ENCODE measurements at regions not wholly inside any gene's neighbourhood (a gene's known extent, or its start where the extent isn't known, plus 50 kb on each side); places are given as distances from the start of the nearest gene placed in this dataset.

- no peak for DNase-seq
- H2BK12ac ChIP-seq (ENCODE audit: low read length), result no peak overlapping the region
- H3K18ac ChIP-seq (ENCODE audit: low read length), result no peak overlapping the region
Measured at GRCh38 chr10:44465401-44466115, 80.7 kb upstream of the CXCL12 start.

GRCh38 chr10:44466236-44466635, 81.3 kb upstream of the CXCL12 start:
- no peak overlapping the region for H3K14ac ChIP-seq (ENCODE audit: low read length)
- no peaks in the 10 kb centered on the region for H3K9me3 ChIP-seq (ENCODE audit: insufficient read depth, low read depth, low read length)
- no peak for DNase-seq
- no peaks in the 10 kb centered on the region for H3K79me1 ChIP-seq (ENCODE audit: low read length)
- H2AFZ ChIP-seq (ENCODE audit: insufficient read depth, low read length, poor library complexity), result no peak overlapping the region
- no CpG with 5 or more reads among the region's 2 CpGs for WGBS (ENCODE audit: extremely low coverage, insufficient coverage, insufficient read length)
- H4K12ac ChIP-seq (ENCODE audit: low read depth, low read length), result no peak overlapping the region
- H3K36me3 ChIP-seq (ENCODE audit: control insufficient read depth in 1 of 2, insufficient read depth in 2 of 2, low read length in 2 of 2), result no peaks in the 10 kb centered on the region
- no peak overlapping the region for H4K8ac ChIP-seq (ENCODE audit: low read depth, low read length)
- no peak overlapping the region for H3K23ac ChIP-seq (ENCODE audit: low read length)
- no peak overlapping the region for H2AK5ac ChIP-seq (ENCODE audit: low read length)
- H2BK5ac ChIP-seq (ENCODE audit: low read depth, low read length, poor library complexity), result no peak overlapping the region
- H3K4me3 ChIP-seq (ENCODE audit: low read depth, low read length), result no peak overlapping the region
- no peak overlapping the region for H3K9ac ChIP-seq (ENCODE audit: low read length)
- H3K27me3 ChIP-seq (ENCODE audit: insufficient read depth, low read length), result no peaks in the 10 kb centered on the region
- no peak overlapping the region for H2BK12ac ChIP-seq (ENCODE audit: low read length)
- H2BK120ac ChIP-seq (ENCODE audit: insufficient read depth, low read length, poor library complexity), result no peak overlapping the region
- H3K27ac ChIP-seq (ENCODE audit: low read depth, low read length), result no peak overlapping the region
- no peak overlapping the region for H3K4me2 ChIP-seq (ENCODE audit: low read length)
- H3K79me2 ChIP-seq (ENCODE audit: control insufficient read depth, insufficient read depth, low read length, poor library complexity), result no peaks in the 10 kb centered on the region
- no peak overlapping the region for H3K18ac ChIP-seq (ENCODE audit: low read length)
- H3K4me1 ChIP-seq (ENCODE audit: control insufficient read depth in 1 of 2, insufficient read depth in 2 of 2, low read length in 2 of 2), result no peaks in the 10 kb centered on the region
- no peak overlapping the region for H3K4ac ChIP-seq (ENCODE audit: low read depth, low read length)
- H4K91ac ChIP-seq (ENCODE audit: low read depth, low read length), result no peak overlapping the region

More at GRCh38 chr10:44465401-44466115, 80.7 kb upstream of the CXCL12 start:
- WGBS (ENCODE audit: extremely low coverage, insufficient coverage, insufficient read length), result no CpG with 5 or more reads among the region's 11 CpGs
- Histone ChIP-seq H2AK5ac (ENCODE audit: low read length) (no peak overlapping the region), H4K8ac (ENCODE audit: low read depth, low read length) (no peak overlapping the region), H3K79me2 (ENCODE audit: control insufficient read depth, insufficient read depth, low read length, poor library complexity) (no peaks in the 10 kb centered on the region), H3K36me3 (ENCODE audit: control insufficient read depth in 1 of 2, insufficient read depth in 2 of 2, low read length in 2 of 2) (no peaks in the 10 kb centered on the region), H3K14ac (ENCODE audit: low read length) (no peak overlapping the region), H3K4me3 (ENCODE audit: low read depth, low read length) (no peak overlapping the region), H3K27me3 (ENCODE audit: insufficient read depth, low read length) (no peaks in the 10 kb centered on the region), H3K23ac (ENCODE audit: low read length) (no peak overlapping the region), H3K27ac (ENCODE audit: low read depth, low read length) (no peak overlapping the region), H3K79me1 (ENCODE audit: low read length) (no peaks in the 10 kb centered on the region), H4K12ac (ENCODE audit: low read depth, low read length) (no peak overlapping the region), H4K91ac (ENCODE audit: low read depth, low read length) (no peak overlapping the region), H3K4me2 (ENCODE audit: low read length) (no peak overlapping the region), H2BK120ac (ENCODE audit: insufficient read depth, low read length, poor library complexity) (no peak overlapping the region), H3K4me1 (ENCODE audit: control insufficient read depth in 1 of 2, insufficient read depth in 2 of 2, low read length in 2 of 2) (no peaks in the 10 kb centered on the region), H3K9ac (ENCODE audit: low read length) (no peak overlapping the region), H3K9me3 (ENCODE audit: insufficient read depth, low read depth, low read length) (no peaks in the 10 kb centered on the region), H3K4ac (ENCODE audit: low read depth, low read length) (no peak overlapping the region), H2BK5ac (ENCODE audit: low read depth, low read length, poor library complexity) (no peak overlapping the region), H2AFZ (ENCODE audit: insufficient read depth, low read length, poor library complexity) (no peak overlapping the region)

GRCh38 chr10:44467090-44467489, 82.2 kb upstream of the CXCL12 start:
- H3K14ac ChIP-seq (ENCODE audit: low read length), result no peak overlapping the region
- H2BK120ac ChIP-seq (ENCODE audit: insufficient read depth, low read length, poor library complexity), result no peak overlapping the region
- no peaks in the 10 kb centered on the region for H3K36me3 ChIP-seq (ENCODE audit: control insufficient read depth in 1 of 2, insufficient read depth in 2 of 2, low read length in 2 of 2)
- no peaks in the 10 kb centered on the region for H3K79me1 ChIP-seq (ENCODE audit: low read length)
- H4K8ac ChIP-seq (ENCODE audit: low read depth, low read length), result no peak overlapping the region
- H3K9ac ChIP-seq (ENCODE audit: low read length), result no peak overlapping the region
- H4K12ac ChIP-seq (ENCODE audit: low read depth, low read length), result no peak overlapping the region
- H3K4me3 ChIP-seq (ENCODE audit: low read depth, low read length), result no peak overlapping the region
- H2BK12ac ChIP-seq (ENCODE audit: low read length), result no peak overlapping the region
- H3K9me3 ChIP-seq (ENCODE audit: insufficient read depth, low read depth, low read length), result no peaks in the 10 kb centered on the region
- WGBS (ENCODE audit: extremely low coverage, insufficient coverage, insufficient read length), result no CpG with 5 or more reads among the region's 2 CpGs
- H2AK5ac ChIP-seq (ENCODE audit: low read length), result no peak overlapping the region
- H3K4ac ChIP-seq (ENCODE audit: low read depth, low read length), result no peak overlapping the region
- H3K4me2 ChIP-seq (ENCODE audit: low read length), result no peak overlapping the region
- H3K23ac ChIP-seq (ENCODE audit: low read length), result no peak overlapping the region
- no peaks in the 10 kb centered on the region for H3K27me3 ChIP-seq (ENCODE audit: insufficient read depth, low read length)
- H3K79me2 ChIP-seq (ENCODE audit: control insufficient read depth, insufficient read depth, low read length, poor library complexity), result no peaks in the 10 kb centered on the region
- no peak overlapping the region for H2AFZ ChIP-seq (ENCODE audit: insufficient read depth, low read length, poor library complexity)
- no peak overlapping the region for H3K27ac ChIP-seq (ENCODE audit: low read depth, low read length)
- no peak overlapping the region for H3K18ac ChIP-seq (ENCODE audit: low read length)
- DNase-seq, result no peak
- H3K4me1 ChIP-seq (ENCODE audit: control insufficient read depth in 1 of 2, insufficient read depth in 2 of 2, low read length in 2 of 2), result no peaks in the 10 kb centered on the region
- no peak overlapping the region for H2BK5ac ChIP-seq (ENCODE audit: low read depth, low read length, poor library complexity)
- no peak overlapping the region for H4K91ac ChIP-seq (ENCODE audit: low read depth, low read length)

GRCh38 chr10:44467900-44468299, 83.0 kb upstream of the CXCL12 start:
- no peaks in the 10 kb centered on the region for H3K79me1 ChIP-seq (ENCODE audit: low read length)
- H3K9me3 ChIP-seq (ENCODE audit: insufficient read depth, low read depth, low read length), result no peaks in the 10 kb centered on the region
- no peak overlapping the region for H2AFZ ChIP-seq (ENCODE audit: insufficient read depth, low read length, poor library complexity)
- H3K36me3 ChIP-seq (ENCODE audit: control insufficient read depth in 1 of 2, insufficient read depth in 2 of 2, low read length in 2 of 2), result no peaks in the 10 kb centered on the region
- no peaks in the 10 kb centered on the region for H3K27me3 ChIP-seq (ENCODE audit: insufficient read depth, low read length)
- no peak overlapping the region for H2AK5ac ChIP-seq (ENCODE audit: low read length)
- H4K12ac ChIP-seq (ENCODE audit: low read depth, low read length), result no peak overlapping the region
- no peak for DNase-seq
- no peak overlapping the region for H2BK12ac ChIP-seq (ENCODE audit: low read length)
- peaks cover 1 to 2% of the 10 kb centered on the region in 2 experiments for H3K4me1 ChIP-seq (ENCODE audit: control insufficient read depth in 1 of 2, insufficient read depth in 2 of 2, low read length in 2 of 2)
- H3K9ac ChIP-seq (ENCODE audit: low read length), result no peak overlapping the region
- H2BK5ac ChIP-seq (ENCODE audit: low read depth, low read length, poor library complexity), result no peak overlapping the region
- no peak overlapping the region for H3K18ac ChIP-seq (ENCODE audit: low read length)
- H3K4me2 ChIP-seq (ENCODE audit: low read length), result no peak overlapping the region
- H3K23ac ChIP-seq (ENCODE audit: low read length), result no peak overlapping the region
- no peak overlapping the region for H3K4me3 ChIP-seq (ENCODE audit: low read depth, low read length)
- no peaks in the 10 kb centered on the region for H3K79me2 ChIP-seq (ENCODE audit: control insufficient read depth, insufficient read depth, low read length, poor library complexity)
- H3K14ac ChIP-seq (ENCODE audit: low read length), result no peak overlapping the region
- no peak overlapping the region for H4K8ac ChIP-seq (ENCODE audit: low read depth, low read length)
- H4K91ac ChIP-seq (ENCODE audit: low read depth, low read length), result no peak overlapping the region
- no peak overlapping the region for H3K27ac ChIP-seq (ENCODE audit: low read depth, low read length)
- WGBS (ENCODE audit: extremely low coverage, insufficient coverage, insufficient read length), result no CpG with 5 or more reads among the region's 4 CpGs
- H2BK120ac ChIP-seq (ENCODE audit: insufficient read depth, low read length, poor library complexity), result no peak overlapping the region
- no peak overlapping the region for H3K4ac ChIP-seq (ENCODE audit: low read depth, low read length)

All from trophoblast cell (in vitro differentiated cells and primary cell).